ENCODE measurements at regions not wholly inside any gene's neighbourhood (a gene's known extent, or its start where the extent isn't known, plus 50 kb on each side); places are given as distances from the start of the nearest gene placed in this dataset.

- TF ChIP-seq CTCF (IDR thresholded peaks at IDR 0.05) (no peak), POLR2A (IDR thresholded peaks at IDR 0.05) (no peak)
Observed at GRCh38 chr4:110730318-110730717, 107.4 kb upstream of the PITX2 start.
